OCI-LY3 (cell line): ENCODE measurements at regions not wholly inside any gene's neighbourhood (a gene's known extent, or its start where the extent isn't known, plus 50 kb on each side); places are given as distances from the start of the nearest gene placed in this dataset.

Source experiments
- EZH2phosphoT487 ChIP-seq: fragments of 200-600 bp; shearing (Covaris generic); IDR thresholded peaks from 2 replicates; pipeline ENCODE4 v1.6.1; 2018; ENCODE audit warnings: antibody characterized with exemption, mixed run types, low read depth
- TF ChIP-seq, protein P1 (sequence below): fragments of 200-600, 300-600 bp; sonication (generic); IDR thresholded peaks from 2 replicates; pipeline ENCODE4 v1.5.1; 2014; ENCODE audit warnings: antibody characterized with exemption, low read length, low read depth

DNA sequence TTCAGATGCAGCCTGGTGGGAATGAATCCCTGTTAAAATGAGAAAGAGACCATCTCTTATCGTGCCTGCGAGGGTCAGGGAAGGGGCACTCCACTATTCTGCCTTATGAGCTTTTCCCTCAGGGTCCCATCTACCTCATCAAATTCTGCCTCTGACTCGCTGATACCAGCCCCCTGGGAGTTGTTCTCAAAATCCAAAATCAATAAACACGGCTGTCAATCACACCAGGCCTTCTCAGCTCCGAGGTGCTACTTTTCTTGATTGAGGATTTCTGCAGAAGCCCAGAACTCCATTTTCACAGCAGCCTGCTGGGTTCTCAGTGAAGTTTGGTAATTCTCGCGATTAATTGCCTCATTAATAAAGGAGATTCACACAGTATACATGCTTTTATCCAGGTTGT is 312.6 kb downstream of the STIM2 start:
- TF ChIP-seq, protein P1, sequence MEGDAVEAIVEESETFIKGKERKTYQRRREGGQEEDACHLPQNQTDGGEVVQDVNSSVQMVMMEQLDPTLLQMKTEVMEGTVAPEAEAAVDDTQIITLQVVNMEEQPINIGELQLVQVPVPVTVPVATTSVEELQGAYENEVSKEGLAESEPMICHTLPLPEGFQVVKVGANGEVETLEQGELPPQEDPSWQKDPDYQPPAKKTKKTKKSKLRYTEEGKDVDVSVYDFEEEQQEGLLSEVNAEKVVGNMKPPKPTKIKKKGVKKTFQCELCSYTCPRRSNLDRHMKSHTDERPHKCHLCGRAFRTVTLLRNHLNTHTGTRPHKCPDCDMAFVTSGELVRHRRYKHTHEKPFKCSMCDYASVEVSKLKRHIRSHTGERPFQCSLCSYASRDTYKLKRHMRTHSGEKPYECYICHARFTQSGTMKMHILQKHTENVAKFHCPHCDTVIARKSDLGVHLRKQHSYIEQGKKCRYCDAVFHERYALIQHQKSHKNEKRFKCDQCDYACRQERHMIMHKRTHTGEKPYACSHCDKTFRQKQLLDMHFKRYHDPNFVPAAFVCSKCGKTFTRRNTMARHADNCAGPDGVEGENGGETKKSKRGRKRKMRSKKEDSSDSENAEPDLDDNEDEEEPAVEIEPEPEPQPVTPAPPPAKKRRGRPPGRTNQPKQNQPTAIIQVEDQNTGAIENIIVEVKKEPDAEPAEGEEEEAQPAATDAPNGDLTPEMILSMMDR: no peak
- no peak for TF ChIP-seq EZH2phosphoT487
